HG02571 (cell line): ENCODE measurements at regions not wholly inside any gene's neighbourhood (a gene's known extent, or its start where the extent isn't known, plus 50 kb on each side); places are given as distances from the start of the nearest gene placed in this dataset.

Source experiments
- ATAC-seq: cut with Tn5 transposase; IDR thresholded peaks from one replicate; pipeline ENCODE4 v1.9.1; 2021; ENCODE audit warnings: mild to moderate bottlenecking, moderate library complexity; ENCODE audit not compliant: unreplicated experiment

- ATAC-seq: no peak
Measured at GRCh38 chr3:193897731-193898180, 238.2 kb upstream of the HES1 start.

- ATAC-seq: no peak
Measured at GRCh38 chr3:193899001-193899400, 236.9 kb upstream of the HES1 start.

- ATAC-seq: no peak
Measured at GRCh38 chr3:193901007-193901406, 234.9 kb upstream of the HES1 start.

- no peak for ATAC-seq
Measured at GRCh38 chr3:193902607-193903511, 233.1 kb upstream of the HES1 start.

- no peak for ATAC-seq
Measured at GRCh38 chr3:193903512-193903817, 232.5 kb upstream of the HES1 start.

- ATAC-seq: no peak
Measured at GRCh38 chr3:193903966-193904365, 232.0 kb upstream of the HES1 start.

GRCh38 chr3:193905541-193906396, 230.2 kb upstream of the HES1 start:
- ATAC-seq: no peak

- no peak for ATAC-seq
Measured at GRCh38 chr3:193906849-193907410, 229.0 kb upstream of the HES1 start.

- ATAC-seq: no peak
Measured at GRCh38 chr3:193908181-193908744, 227.7 kb upstream of the HES1 start.

- no peak for ATAC-seq
Measured at GRCh38 chr3:193909387-193909786, 226.6 kb upstream of the HES1 start.

GRCh38 chr3:193910310-193910709, 225.6 kb upstream of the HES1 start:
- ATAC-seq: no peak

GRCh38 chr3:193910886-193911738, 224.8 kb upstream of the HES1 start:
- ATAC-seq: no peak

GRCh38 chr3:193911784-193912340, 224.1 kb upstream of the HES1 start:
- ATAC-seq: no peak

GRCh38 chr3:193912621-193913178, 223.2 kb upstream of the HES1 start:
- ATAC-seq: no peak

GRCh38 chr3:193914602-193915001, 221.3 kb upstream of the HES1 start:
- no peak for ATAC-seq

- no peak for ATAC-seq
Measured at GRCh38 chr3:193915099-193915498, 220.8 kb upstream of the HES1 start.

GRCh38 chr3:193915613-193916012, 220.3 kb upstream of the HES1 start:
- ATAC-seq: no peak

- no peak for ATAC-seq
Measured at GRCh38 chr3:193917158-193917557, 218.8 kb upstream of the HES1 start.

- no peak for ATAC-seq
Measured at GRCh38 chr3:193921465-193921864, 214.5 kb upstream of the HES1 start.
